GM12878 (cell line): ENCODE measurements at regions not wholly inside any gene's neighbourhood (a gene's known extent, or its start where the extent isn't known, plus 50 kb on each side); places are given as distances from the start of the nearest gene placed in this dataset.
A peak's percentile ranks its signal among the peaks of the same experiment; 100 is the strongest.

ENCODE experiments used
- ATAC-seq: fragments of 200-7000 bp; cut with Tn5 transposase; 3 replicates; pipeline ENCODE4 v1.9.1; 2020; ENCODE audit warnings: mild to moderate bottlenecking, moderate library complexity
- BruUV-seq: library from RNA; stranded (reverse); fragments of 400-500 nt; replicated peaks from 2 replicates; lab custom pipeline; 2021; lab: Mats Ljungman, UMichigan
- CTCF ChIA-PET: fragments of 300-600 bp; sonication (Branson Sonifier 250); formaldehyde crosslinking; extraction: SDS; loops from one replicate; lab custom pipeline; 2021; ENCODE audit warnings: inconsistent platforms; lab: Yijun Ruan, JAX
- POLR2A ChIA-PET: fragments of 350-600 bp; formaldehyde crosslinking; extraction: SDS; loops from one replicate; lab custom pipeline; 2021; ENCODE audit warnings: inconsistent platforms; lab: Charles Lee
- RAD21 ChIA-PET: fragments of 300-600 bp; sonication (Branson Sonifier 250); formaldehyde crosslinking; loops from one replicate; lab custom pipeline; 2023; ENCODE audit warnings: antibody characterized with exemption; ENCODE audit not compliant: unreplicated experiment; lab: Charles Lee
- SMC1A ChIA-PET: fragments of 300-600 bp; sonication (Branson Sonifier 250); formaldehyde crosslinking; loops from one replicate; lab custom pipeline; 2023; ENCODE audit not compliant: unreplicated experiment, uncharacterized antibody; lab: Charles Lee
- DNase-seq: peaks from one replicate; pipeline ENCODE4 v3.0.0-alpha.2; 2011; ENCODE audit warnings: low read depth, low spot score
- FAIRE-seq: peaks from 3 replicates; lab custom pipeline; 2011; peaks lifted over from hg19 to GRCh38; lab: Jason Lieb, UNC
- H2AFZ ChIP-seq: 2 replicates; pipeline ENCODE4 v1.6.0; 2011; ENCODE audit warnings: low read depth, low read length, control low read depth; ENCODE audit not compliant: control insufficient read depth
- H3K27ac ChIP-seq: 2 replicates; pipeline ENCODE4 v1.5.1; 2011; ENCODE audit warnings: control low read depth; ENCODE audit not compliant: control insufficient read depth, insufficient read depth
- H3K27me3 ChIP-seq, 2 experiments: replicated peaks in 1 of 2; 2 replicates each; pipeline versions ENCODE4 v1.6.0 to v1.6.1; 2011; ENCODE audit warnings: low read length in 1 of 2; ENCODE audit not compliant: control insufficient read depth in 2 of 2, insufficient read depth in 2 of 2
- H3K36me3 ChIP-seq, 2 experiments: 2 replicates each; pipeline ENCODE4 v1.5.1; 2011; ENCODE audit warnings: low read length in 1 of 2; ENCODE audit not compliant: control insufficient read depth in 2 of 2, insufficient read depth in 2 of 2
- H3K4me1 ChIP-seq: 2 replicates; pipeline ENCODE4 v1.6.1; 2011; ENCODE audit warnings: mild to moderate bottlenecking, low read length, moderate library complexity, mixed read lengths; ENCODE audit not compliant: control insufficient read depth, insufficient read depth
- H3K4me2 ChIP-seq: 2 replicates; pipeline ENCODE4 v1.6.0; 2011; ENCODE audit warnings: control low read depth; ENCODE audit not compliant: control insufficient read depth, insufficient read depth
- H3K4me3 ChIP-seq: fragments of 200-600 bp; sonication (generic); 2 replicates; pipeline ENCODE4 v1.5.1; 2016
- H3K79me2 ChIP-seq: 2 replicates; pipeline ENCODE4 v1.6.0; 2011; ENCODE audit warnings: low read length; ENCODE audit not compliant: control insufficient read depth, insufficient read depth
- H3K9ac ChIP-seq: 2 replicates; pipeline ENCODE4 v1.8.0; 2011; ENCODE audit warnings: low read length, control low read depth, mixed read lengths; ENCODE audit not compliant: control insufficient read depth, insufficient read depth
- H3K9me3 ChIP-seq: replicated peaks from 3 replicates; pipeline ENCODE4 v1.5.1; 2011; ENCODE audit warnings: mild to moderate bottlenecking, low read length; ENCODE audit not compliant: control insufficient read depth, insufficient read depth
- H4K20me1 ChIP-seq: 2 replicates; pipeline ENCODE4 v1.6.0; 2011; ENCODE audit not compliant: control insufficient read depth, insufficient read depth
- NBN ChIP-seq: fragments of 450-650 bp; IDR thresholded peaks from 2 replicates; pipeline ENCODE4 v1.6.1; 2016
- NR2C1 ChIP-seq: fragments of 450-650 bp; IDR thresholded peaks from 2 replicates; pipeline ENCODE4 v1.6.1; 2017; ENCODE audit warnings: antibody characterized with exemption, mild to moderate bottlenecking, moderate library complexity
- RAD21 ChIP-seq: IDR thresholded peaks from 2 replicates; pipeline ENCODE4 v1.6.1; 2011; ENCODE audit warnings: mild to moderate bottlenecking, low read depth, low read length, moderate library complexity; ENCODE audit not compliant: insufficient read depth
- SMC3 ChIP-seq: IDR thresholded peaks from 2 replicates; pipeline ENCODE4 v1.6.1; 2011; ENCODE audit warnings: low read length, improper control_type of control experiment, borderline replicate concordance
- WGBS: methylation state at CpG from one replicate; pipeline ENCODE4 v1.1.6; 2016; ENCODE audit warnings: low lambda C conversion rate; ENCODE audit not compliant: insufficient replicate concordance, insufficient coverage; ENCODE audit errors: missing lambda C conversion rate; 5-methylcytosine and 5-hydroxymethylcytosine counted together
- in situ Hi-C: fragments of 300-500 bp; cut with MboI; formaldehyde crosslinking; loops from 9 replicates; pipeline ENCODE4 v1.14.3; 2018; ENCODE audit warnings: mixed read lengths
- intact Hi-C: fragments of 100-400 bp; cut with micrococcal nuclease; formaldehyde crosslinking; loops from one replicate; pipeline ENCODE4 v1.14.2; 2022; ENCODE audit not compliant: unreplicated experiment
- TF ChIP-seq, protein P1 (sequence below), 3 experiments: IDR thresholded peaks in 2 of 3; conservative IDR thresholded peaks in 1 of 3; 2 replicates each; pipeline ENCODE4 v1.5.1; 2011; ENCODE audit warnings: low read depth in 3 of 3, low read length in 3 of 3, mild to moderate bottlenecking in 3 of 3, control low read depth in 2 of 3, moderate library complexity in 2 of 3, inconsistent platforms in 1 of 3, mixed read lengths in 1 of 3; ENCODE audit not compliant: control insufficient read depth in 2 of 3, insufficient read depth in 1 of 3; ENCODE audit errors: extremely low read depth in 1 of 3
- TF ChIP-seq, protein P2 (sequence below): IDR thresholded peaks from 2 replicates; pipeline ENCODE4 v1.6.1; 2011; ENCODE audit warnings: mild to moderate bottlenecking, low read depth, low read length, moderate library complexity; ENCODE audit not compliant: insufficient replicate concordance

DNA sequence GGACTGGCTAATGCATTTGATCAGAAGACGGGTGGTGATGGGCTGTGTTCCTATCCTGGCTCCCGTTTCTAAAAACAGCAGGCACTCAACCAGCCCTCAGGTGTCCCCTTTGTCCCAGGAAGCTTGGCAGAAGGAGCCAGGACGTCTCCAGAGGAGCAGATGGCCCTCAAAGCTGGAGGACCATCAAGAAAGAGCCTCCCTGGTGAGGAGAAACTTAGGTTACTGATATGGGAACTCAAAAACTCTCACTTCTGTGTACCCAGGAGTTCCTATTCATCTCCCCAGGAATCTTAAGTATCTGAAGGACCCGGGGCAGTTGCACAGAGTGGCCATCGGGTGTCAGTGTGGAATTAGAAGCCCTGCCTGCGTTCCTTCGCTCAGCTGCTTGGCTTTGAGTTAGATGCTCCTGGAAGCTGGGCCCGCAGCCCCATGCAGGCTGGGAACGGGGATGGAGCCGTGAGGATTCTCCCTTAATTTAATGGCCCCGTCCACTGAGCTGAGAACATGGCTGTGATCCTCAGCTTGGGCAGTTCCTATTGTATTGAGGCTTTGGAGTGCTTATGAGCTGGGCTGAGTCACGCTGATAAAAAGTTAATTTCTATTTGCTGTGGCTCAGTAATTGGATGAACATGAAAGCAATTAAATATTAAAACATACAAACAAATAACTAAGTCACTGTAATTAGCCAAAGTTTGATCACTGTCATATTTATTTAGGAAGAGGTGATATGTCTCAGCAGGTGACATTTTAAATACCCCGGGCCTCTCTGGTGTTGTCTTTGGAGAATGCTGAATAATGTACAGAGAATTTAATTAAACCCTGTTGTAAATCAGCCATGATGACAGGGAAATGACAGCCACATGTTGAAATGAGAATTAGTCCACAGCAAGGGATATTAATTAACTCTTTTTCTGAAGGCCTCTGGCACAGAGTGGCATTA, 402.1 kb downstream of the SEC14L1 start:
- peak; percentile 5 for DNase-seq
- peaks cover 3% of the 10 kb centered on the region; the same call in 1 of the 2 replicates for H4K20me1 ChIP-seq
- no TSS peak for BruUV-seq
- no peaks in the 10 kb centered on the region for H3K79me2 ChIP-seq
- H3K9me3 ChIP-seq, result no peaks in the 10 kb centered on the region
- WGBS, result 13% methylated on average over 13 of the region's 13 CpGs
- no peak overlapping the region for H3K4me2 ChIP-seq
- H3K4me3 ChIP-seq, result no peak overlapping the region
- SMC1A ChIA-PET, result interaction anchor here (0.6 to 2.0 kb wide), 9 partner anchors 19 to 475 kb away, joined by 3 to 26 read pairs (median 4); no protein-coding TSS in a partner anchor
- H3K9ac ChIP-seq, result no peak overlapping the region
- peak; percentile 64 for FAIRE-seq
- CTCF ChIA-PET, result interaction anchor here (0.6 to 5.5 kb wide), 20 partner anchors 13 to 542 kb away, joined by 3 to 58 read pairs (median 4); no protein-coding TSS in a partner anchor
- H2AFZ ChIP-seq, result no peak overlapping the region
- H3K27ac ChIP-seq, result no peak overlapping the region
- intact Hi-C loops, result loop anchor here (1.0 to 2.0 kb wide), 2 partner anchors 230 to 471 kb away; no protein-coding TSS in a partner anchor
- H3K27me3 ChIP-seq, result peaks cover 0 to 1% of the 10 kb centered on the region in 2 experiments; a peak in 2 of 4 replicates
- no peaks in the 10 kb centered on the region for H3K36me3 ChIP-seq
- TF ChIP-seq NBN (no peak), SMC3 (peak; percentile 87), NR2C1 (no peak), RAD21 (peak; percentile 84)
- TF ChIP-seq, protein P1, sequence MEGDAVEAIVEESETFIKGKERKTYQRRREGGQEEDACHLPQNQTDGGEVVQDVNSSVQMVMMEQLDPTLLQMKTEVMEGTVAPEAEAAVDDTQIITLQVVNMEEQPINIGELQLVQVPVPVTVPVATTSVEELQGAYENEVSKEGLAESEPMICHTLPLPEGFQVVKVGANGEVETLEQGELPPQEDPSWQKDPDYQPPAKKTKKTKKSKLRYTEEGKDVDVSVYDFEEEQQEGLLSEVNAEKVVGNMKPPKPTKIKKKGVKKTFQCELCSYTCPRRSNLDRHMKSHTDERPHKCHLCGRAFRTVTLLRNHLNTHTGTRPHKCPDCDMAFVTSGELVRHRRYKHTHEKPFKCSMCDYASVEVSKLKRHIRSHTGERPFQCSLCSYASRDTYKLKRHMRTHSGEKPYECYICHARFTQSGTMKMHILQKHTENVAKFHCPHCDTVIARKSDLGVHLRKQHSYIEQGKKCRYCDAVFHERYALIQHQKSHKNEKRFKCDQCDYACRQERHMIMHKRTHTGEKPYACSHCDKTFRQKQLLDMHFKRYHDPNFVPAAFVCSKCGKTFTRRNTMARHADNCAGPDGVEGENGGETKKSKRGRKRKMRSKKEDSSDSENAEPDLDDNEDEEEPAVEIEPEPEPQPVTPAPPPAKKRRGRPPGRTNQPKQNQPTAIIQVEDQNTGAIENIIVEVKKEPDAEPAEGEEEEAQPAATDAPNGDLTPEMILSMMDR (IDR thresholded peaks at IDR 0.05 in 2 of 3, conservative IDR thresholded peaks at IDR 0.05 in 1 of 3; ENCODE audit: control insufficient read depth in 2 of 3, extremely low read depth in 1 of 3, insufficient read depth in 1 of 3, low read depth in 3 of 3, low read length in 3 of 3), result peak; percentile 84 to 88 (median 86)
- TF ChIP-seq, protein P2, sequence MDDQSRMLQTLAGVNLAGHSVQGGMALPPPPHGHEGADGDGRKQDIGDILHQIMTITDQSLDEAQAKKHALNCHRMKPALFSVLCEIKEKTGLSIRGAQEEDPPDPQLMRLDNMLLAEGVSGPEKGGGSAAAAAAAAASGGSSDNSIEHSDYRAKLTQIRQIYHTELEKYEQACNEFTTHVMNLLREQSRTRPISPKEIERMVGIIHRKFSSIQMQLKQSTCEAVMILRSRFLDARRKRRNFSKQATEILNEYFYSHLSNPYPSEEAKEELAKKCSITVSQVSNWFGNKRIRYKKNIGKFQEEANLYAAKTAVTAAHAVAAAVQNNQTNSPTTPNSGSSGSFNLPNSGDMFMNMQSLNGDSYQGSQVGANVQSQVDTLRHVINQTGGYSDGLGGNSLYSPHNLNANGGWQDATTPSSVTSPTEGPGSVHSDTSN, result no peak
- TF ChIP-seq, all 136 proteins: peak for 3
- H3K4me1 ChIP-seq, result no peaks in the 10 kb centered on the region
- in situ Hi-C loops, result no loop called here
- ChIA-PET RAD21 (interaction anchor here (0.6 to 4.3 kb wide), 9 partner anchors 102 to 498 kb away, joined by 3 to 41 read pairs (median 3); no protein-coding TSS in a partner anchor), POLR2A (no interaction called here)
- ATAC-seq, result peak; percentile 91
